K562 (cell line): ENCODE measurements at regions not wholly inside any gene's neighbourhood (a gene's known extent, or its start where the extent isn't known, plus 50 kb on each side); places are given as distances from the start of the nearest gene placed in this dataset.

Source experiments
- ATAC-seq: fragments of 200-7000 bp; cut with Tn5 transposase; 3 replicates; pipeline ENCODE4 v1.9.1; 2020; ENCODE audit warnings: moderate library complexity
- BruUV-seq: library from RNA; stranded (reverse); fragments of 400-500 nt; replicated peaks from 2 replicates; lab custom pipeline; 2021; lab: Mats Ljungman, UMichigan
- CTCF ChIA-PET: fragments of 300-600 bp; formaldehyde crosslinking; extraction: SDS; loops from one replicate; lab custom pipeline; 2021; ENCODE audit warnings: low intra/inter-chr PET ratio; lab: Yijun Ruan, JAX
- POLR2A ChIA-PET: fragments of 300-600, 350-650 bp; sonication (Branson Sonifier 250); formaldehyde crosslinking; extraction: SDS; loops from one replicate; lab custom pipeline; 2021; ENCODE audit warnings: antibody characterized with exemption, inconsistent platforms; lab: Yijun Ruan, JAX
- DNase-seq, 4 experiments: peaks; one replicate each; pipeline versions ENCODE4 v3.0.0 to v3.0.0-alpha.2; 2011 to 2018; ENCODE audit warnings: low spot score in 3 of 4, mixed read lengths in 3 of 4; ENCODE audit errors: extremely low read depth in 1 of 4
- FAIRE-seq: peaks from 2 replicates; lab custom pipeline; 2011; peaks lifted over from hg19 to GRCh38; lab: Jason Lieb, UNC
- H2AFZ ChIP-seq: 2 replicates; pipeline ENCODE4 v1.6.0; 2011; ENCODE audit warnings: low read depth, low read length, control low read depth, inconsistent platforms
- H3K27ac ChIP-seq: fragments of 200-600 bp; 3 replicates; pipeline ENCODE4 v1.8.0; 2011; ENCODE audit warnings: low read depth, mild to moderate bottlenecking, control low read depth, inconsistent platforms, low read length, moderate library complexity, mixed read lengths; ENCODE audit errors: extremely low read depth
- H3K27me3 ChIP-seq, 2 experiments: fragments of 300-600 bp in 1 of 2; 2 replicates in 1 of 2; 3 replicates in 1 of 2; pipeline versions ENCODE4 v1.6.0 to v1.8.0; 2011; ENCODE audit warnings: inconsistent platforms in 2 of 2, low read length in 2 of 2, mild to moderate bottlenecking in 1 of 2, mixed read lengths in 1 of 2, moderate library complexity in 1 of 2; ENCODE audit not compliant: control insufficient read depth in 2 of 2, insufficient read depth in 2 of 2
- H3K36me3 ChIP-seq: fragments of 300-600 bp; 3 replicates; pipeline ENCODE4 v1.8.0; 2011; ENCODE audit warnings: mild to moderate bottlenecking, low read length, inconsistent platforms; ENCODE audit not compliant: control insufficient read depth, insufficient read depth
- H3K4me1 ChIP-seq, 2 experiments: fragments of 200-600 bp in 1 of 2; replicated peaks in 1 of 2; 2 replicates in 1 of 2; 3 replicates in 1 of 2; pipeline versions ENCODE4 v1.5.1 to v1.8.0; 2011; ENCODE audit warnings: inconsistent platforms in 2 of 2, low read length in 2 of 2, mild to moderate bottlenecking in 1 of 2, mixed read lengths in 1 of 2, moderate library complexity in 1 of 2; ENCODE audit not compliant: control insufficient read depth in 2 of 2, insufficient read depth in 2 of 2
- H3K4me2 ChIP-seq: 2 replicates; pipeline ENCODE4 v1.6.1; 2011; ENCODE audit warnings: low read length, control low read depth, inconsistent platforms, mixed read lengths; ENCODE audit not compliant: insufficient read depth
- H3K4me3 ChIP-seq: fragments of 200-600 bp; sonication (generic), shearing (Covaris generic); 2 replicates; pipeline ENCODE4 v1.5.1; 2016; ENCODE audit warnings: control low read depth, inconsistent platforms
- H3K79me2 ChIP-seq: fragments of 200-600 bp; 3 replicates; pipeline ENCODE4 v1.8.0; 2011; ENCODE audit warnings: low read length, inconsistent platforms; ENCODE audit not compliant: control insufficient read depth, insufficient read depth
- H3K9ac ChIP-seq, 2 experiments: 2 replicates each; pipeline versions ENCODE4 v1.6.0 to v1.6.1; 2011; ENCODE audit warnings: low read depth in 2 of 2, low read length in 2 of 2, control low read depth in 1 of 2, inconsistent platforms in 1 of 2, mild to moderate bottlenecking in 1 of 2, mixed read lengths in 1 of 2; ENCODE audit not compliant: insufficient read depth in 1 of 2
- H3K9me1 ChIP-seq: one replicate; pipeline ENCODE4 v1.6.0; 2011; ENCODE audit warnings: inconsistent platforms, mild to moderate bottlenecking, low read length, moderate library complexity; ENCODE audit not compliant: control insufficient read depth, insufficient read depth
- H3K9me3 ChIP-seq: replicated peaks from 2 replicates; pipeline ENCODE4 v1.5.1; 2011; ENCODE audit warnings: low read depth, low read length, inconsistent platforms; ENCODE audit not compliant: control insufficient read depth, insufficient read depth
- H4K20me1 ChIP-seq: replicated peaks from 2 replicates; pipeline ENCODE4 v1.6.1; 2011; ENCODE audit warnings: low read length, inconsistent platforms, mixed read lengths; ENCODE audit not compliant: control insufficient read depth, insufficient read depth
- BHLHE40 ChIP-seq: IDR thresholded peaks from 2 replicates; pipeline ENCODE4 v1.6.1; 2011; ENCODE audit warnings: low read length, improper control_type of control experiment
- FIP1L1 ChIP-seq: fragments of 200-400 bp; formaldehyde crosslinking; IDR thresholded peaks from 2 replicates; pipeline ENCODE4 v1.6.1; 2018; ENCODE audit warnings: mild to moderate bottlenecking, low read depth, low read length; ENCODE audit not compliant: poor library complexity, severe bottlenecking
- FOS ChIP-seq: IDR thresholded peaks from 3 replicates; pipeline ENCODE4 v1.6.1; 2011; ENCODE audit not compliant: insufficient read length; ENCODE audit errors: extremely low read depth
- FOXJ3 ChIP-seq: sonication (generic); formaldehyde crosslinking; IDR thresholded peaks from 2 replicates; pipeline ENCODE4 v1.4.0; 2020; ENCODE audit warnings: mild to moderate bottlenecking, missing genetic modification reagents
- GABPA ChIP-seq: fragments of 200-800 bp; sonication (Bioruptor generic); conservative IDR thresholded peaks from 2 replicates; pipeline ENCODE4 v1.6.1; 2016; ENCODE audit warnings: low read depth, missing genetic modification characterization, missing compliant biosample characterization
- GATA2 ChIP-seq: sonication (generic); formaldehyde crosslinking; IDR thresholded peaks from 2 replicates; pipeline ENCODE4 v1.4.0; 2020; ENCODE audit warnings: mild to moderate bottlenecking, missing genetic modification reagents
- KDM4B ChIP-seq, 2 experiments: fragments of 450-650 bp in 1 of 2; sonication (generic) in 1 of 2; IDR thresholded peaks; 2 replicates each; pipeline ENCODE4 v1.6.1; 2016 to 2017; ENCODE audit warnings: borderline replicate concordance in 2 of 2, antibody characterized with exemption in 1 of 2, low read depth in 1 of 2, mild to moderate bottlenecking in 1 of 2
- NFE2L1 ChIP-seq: fragments of 450-650 bp; IDR thresholded peaks from 2 replicates; pipeline ENCODE4 v1.6.1; 2016; ENCODE audit warnings: missing genetic modification characterization, low read depth, mild to moderate bottlenecking, missing compliant biosample characterization, moderate library complexity, borderline replicate concordance
- NR2C1 ChIP-seq, 2 experiments: fragments of 450-650 bp; IDR thresholded peaks; 2 replicates each; pipeline ENCODE4 v1.6.1; 2017; ENCODE audit warnings: mild to moderate bottlenecking in 2 of 2, antibody characterized with exemption in 1 of 2, inconsistent platforms in 1 of 2, missing compliant biosample characterization in 1 of 2, missing genetic modification characterization in 1 of 2
- RAD51 ChIP-seq: fragments of 450-650 bp; IDR thresholded peaks from 2 replicates; pipeline ENCODE4 v1.7.1; 2016; ENCODE audit warnings: low read depth, mild to moderate bottlenecking, borderline replicate concordance
- RBFOX2 ChIP-seq: fragments of 200-400 bp; formaldehyde crosslinking; IDR thresholded peaks from 2 replicates; pipeline ENCODE4 v1.6.1; 2017; ENCODE audit warnings: low read depth, mild to moderate bottlenecking, low read length, moderate library complexity
- ZNF347 ChIP-seq: fragments of 450-650 bp; formaldehyde crosslinking; IDR thresholded peaks from 2 replicates; pipeline ENCODE4 v1.4.0; 2020; ENCODE audit warnings: low read depth, mild to moderate bottlenecking, moderate library complexity
- WGBS: fragments of 100-300 bp; shearing (Covaris generic); methylation state at CpG from one replicate; pipeline ENCODE4 v1.1.6; 2016; ENCODE audit warnings: low coverage, mixed read lengths; ENCODE audit not compliant: insufficient coverage; ENCODE audit errors: missing lambda C conversion rate; 5-methylcytosine and 5-hydroxymethylcytosine counted together
- in situ Hi-C: fragments of 300-500 bp; cut with MboI; formaldehyde crosslinking; loops from 4 replicates; pipeline ENCODE4 v1.15.0; 2018; ENCODE audit warnings: inconsistent platforms, mixed read lengths
- intact Hi-C: fragments of 100-400 bp; cut with micrococcal nuclease; formaldehyde crosslinking; loops from 2 replicates; pipeline ENCODE4 v1.14.2; 2022
- TF ChIP-seq, protein P1 (sequence below): sonication (generic); formaldehyde crosslinking; IDR thresholded peaks from 2 replicates; pipeline ENCODE4 v1.8.1; 2023; ENCODE audit warnings: missing genetic modification reagents, mild to moderate bottlenecking, borderline replicate concordance

DNA sequence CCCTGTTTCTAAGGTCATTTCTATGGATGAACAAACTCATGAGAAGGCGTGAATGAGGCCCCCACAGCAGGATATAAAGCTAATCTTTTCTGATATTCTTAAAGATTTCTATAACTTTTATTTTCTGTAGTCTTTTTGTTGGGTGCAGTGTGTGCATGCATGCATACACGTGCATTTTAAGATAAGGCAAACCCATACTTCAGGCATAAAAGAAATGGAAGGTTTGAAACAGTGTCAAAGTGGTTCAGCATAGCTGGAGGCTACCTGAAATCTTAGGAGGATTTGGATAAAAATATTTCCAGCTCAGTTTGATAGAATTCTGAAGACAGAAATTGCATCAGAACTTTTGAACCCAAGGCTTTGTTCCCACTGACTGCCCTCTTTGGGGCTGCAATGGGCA lies 119.7 kb downstream of the PDHA2 start:
- Histone ChIP-seq H2AFZ (no peak overlapping the region), H3K27me3 (no peaks in the 10 kb centered on the region), H3K4me3 (no peak overlapping the region), H3K9me3 (no peaks in the 10 kb centered on the region), H3K79me2 (no peaks in the 10 kb centered on the region), H3K27ac (no peak overlapping the region), H3K9ac (no peak overlapping the region), H3K36me3 (no peaks in the 10 kb centered on the region), H3K4me1 (no peaks in the 10 kb centered on the region), H4K20me1 (no peaks in the 10 kb centered on the region), H3K4me2 (no peak overlapping the region), H3K9me1 (no peaks in the 10 kb centered on the region)
- no peak for DNase-seq
- no TSS peak for BruUV-seq
- no peak for FAIRE-seq
- WGBS: 0% methylated on average over 2 of the region's 2 CpGs
- ATAC-seq: no peak
- CTCF ChIA-PET: no interaction called here
- POLR2A ChIA-PET: no interaction called here
- TF ChIP-seq RBFOX2 (no peak), ZNF347 (no peak), FOS (no peak), GABPA (tag) (no peak), BHLHE40 (no peak), FOXJ3 (no peak), KDM4B (IDR thresholded peaks at IDR 0.05; ENCODE audit: borderline replicate concordance in 2 of 2, low read depth in 1 of 2) (no peak)
- intact Hi-C loops (no loop called here), in situ Hi-C loops (no loop called here)

DNA sequence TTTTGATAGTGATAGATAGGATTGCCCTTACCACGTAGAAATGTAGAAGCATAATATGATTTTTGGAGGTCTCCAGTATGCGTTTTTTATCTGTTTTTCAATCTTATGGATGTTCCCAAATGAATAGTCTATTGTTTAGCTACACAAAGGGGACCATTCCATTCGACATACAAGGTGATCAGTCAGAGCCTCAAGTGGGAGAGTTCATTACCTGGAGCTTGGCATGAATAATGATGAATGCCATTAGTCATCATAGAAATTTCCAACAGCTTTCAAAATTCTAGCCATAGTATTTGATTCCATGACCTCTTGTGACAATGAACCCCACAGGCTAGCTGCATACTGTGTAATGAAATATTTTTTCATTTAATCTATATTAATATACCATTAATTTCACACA lies 123.6 kb downstream of the PDHA2 start:
- intact Hi-C loops: no loop called here
- ATAC-seq: no peak
- Histone ChIP-seq H3K4me2 (no peak overlapping the region), H4K20me1 (no peaks in the 10 kb centered on the region), H3K4me1 (no peaks in the 10 kb centered on the region), H3K4me3 (no peak overlapping the region), H3K79me2 (no peaks in the 10 kb centered on the region), H2AFZ (no peak overlapping the region), H3K9me1 (no peaks in the 10 kb centered on the region), H3K36me3 (no peaks in the 10 kb centered on the region), H3K9me3 (no peaks in the 10 kb centered on the region), H3K27ac (no peak overlapping the region), H3K27me3 (no peaks in the 10 kb centered on the region), H3K9ac (no peak overlapping the region)
- POLR2A ChIA-PET: no interaction called here
- FAIRE-seq: no peak
- in situ Hi-C loops: no loop called here
- no TSS peak for BruUV-seq
- CTCF ChIA-PET: no interaction called here
- 0% methylated on average over 3 of the region's 3 CpGs for WGBS
- DNase-seq: no peak
- TF ChIP-seq, protein P1, sequence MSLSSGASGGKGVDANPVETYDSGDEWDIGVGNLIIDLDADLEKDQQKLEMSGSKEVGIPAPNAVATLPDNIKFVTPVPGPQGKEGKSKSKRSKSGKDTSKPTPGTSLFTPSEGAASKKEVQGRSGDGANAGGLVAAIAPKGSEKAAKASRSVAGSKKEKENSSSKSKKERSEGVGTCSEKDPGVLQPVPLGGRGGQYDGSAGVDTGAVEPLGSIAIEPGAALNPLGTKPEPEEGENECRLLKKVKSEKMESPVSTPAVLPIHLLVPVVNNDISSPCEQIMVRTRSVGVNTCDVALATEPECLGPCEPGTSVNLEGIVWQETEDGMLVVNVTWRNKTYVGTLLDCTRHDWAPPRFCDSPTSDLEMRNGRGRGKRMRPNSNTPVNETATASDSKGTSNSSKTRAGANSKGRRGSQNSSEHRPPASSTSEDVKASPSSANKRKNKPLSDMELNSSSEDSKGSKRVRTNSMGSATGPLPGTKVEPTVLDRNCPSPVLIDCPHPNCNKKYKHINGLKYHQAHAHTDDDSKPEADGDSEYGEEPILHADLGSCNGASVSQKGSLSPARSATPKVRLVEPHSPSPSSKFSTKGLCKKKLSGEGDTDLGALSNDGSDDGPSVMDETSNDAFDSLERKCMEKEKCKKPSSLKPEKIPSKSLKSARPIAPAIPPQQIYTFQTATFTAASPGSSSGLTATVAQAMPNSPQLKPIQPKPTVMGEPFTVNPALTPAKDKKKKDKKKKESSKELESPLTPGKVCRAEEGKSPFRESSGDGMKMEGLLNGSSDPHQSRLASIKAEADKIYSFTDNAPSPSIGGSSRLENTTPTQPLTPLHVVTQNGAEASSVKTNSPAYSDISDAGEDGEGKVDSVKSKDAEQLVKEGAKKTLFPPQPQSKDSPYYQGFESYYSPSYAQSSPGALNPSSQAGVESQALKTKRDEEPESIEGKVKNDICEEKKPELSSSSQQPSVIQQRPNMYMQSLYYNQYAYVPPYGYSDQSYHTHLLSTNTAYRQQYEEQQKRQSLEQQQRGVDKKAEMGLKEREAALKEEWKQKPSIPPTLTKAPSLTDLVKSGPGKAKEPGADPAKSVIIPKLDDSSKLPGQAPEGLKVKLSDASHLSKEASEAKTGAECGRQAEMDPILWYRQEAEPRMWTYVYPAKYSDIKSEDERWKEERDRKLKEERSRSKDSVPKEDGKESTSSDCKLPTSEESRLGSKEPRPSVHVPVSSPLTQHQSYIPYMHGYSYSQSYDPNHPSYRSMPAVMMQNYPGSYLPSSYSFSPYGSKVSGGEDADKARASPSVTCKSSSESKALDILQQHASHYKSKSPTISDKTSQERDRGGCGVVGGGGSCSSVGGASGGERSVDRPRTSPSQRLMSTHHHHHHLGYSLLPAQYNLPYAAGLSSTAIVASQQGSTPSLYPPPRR: no peak
- no peak for TF ChIP-seq NR2C1 (IDR thresholded peaks at IDR 0.05)
- no peak for TF ChIP-seq NR2C1 (tag; IDR thresholded peaks at IDR 0.05)
- no peak for TF ChIP-seq NFE2L1 (tag)
- no peak for TF ChIP-seq FIP1L1
- no peak for TF ChIP-seq GATA2 (CRISPR knock-in tag)
- TF ChIP-seq RAD51: no peak
